HG03196 (cell line): ENCODE measurements at regions not wholly inside any gene's neighbourhood (a gene's known extent, or its start where the extent isn't known, plus 50 kb on each side); places are given as distances from the start of the nearest gene placed in this dataset.
"Not testable (repeated sequence)": the region's sequence is repeated elsewhere in the genome, so short reads cannot be mapped to it uniquely, and the experiment has no call there.

ENCODE experiments used
- ATAC-seq: cut with Tn5 transposase; IDR thresholded peaks from one replicate; pipeline ENCODE4 v1.9.1; 2021; ENCODE audit not compliant: unreplicated experiment

- no peak for ATAC-seq
These were observed 361.7 kb downstream of the ANAPC1 start for GRCh38 chr2:111522231-111522768.

GRCh38 chr2:111523009-111523408, 361.0 kb downstream of the ANAPC1 start:
- ATAC-seq, result no peak

GRCh38 chr2:111525026-111525425, 359.0 kb downstream of the ANAPC1 start:
- ATAC-seq, result not testable (repeated sequence)

- not testable (repeated sequence) for ATAC-seq
These were observed 357.9 kb downstream of the ANAPC1 start for GRCh38 chr2:111526041-111526639.

- not testable (repeated sequence) for ATAC-seq
These were observed 356.1 kb downstream of the ANAPC1 start for GRCh38 chr2:111527707-111528400.

GRCh38 chr2:111529022-111529421, 355.0 kb downstream of the ANAPC1 start:
- not testable (repeated sequence) for ATAC-seq

GRCh38 chr2:111530239-111530965, 353.6 kb downstream of the ANAPC1 start:
- not testable (repeated sequence) for ATAC-seq

- ATAC-seq, result not testable (repeated sequence)
These were observed 351.1 kb downstream of the ANAPC1 start for GRCh38 chr2:111532682-111533556.

- not testable (repeated sequence) for ATAC-seq
These were observed 350.3 kb downstream of the ANAPC1 start for GRCh38 chr2:111533557-111534247.

- no peak for ATAC-seq
These were observed 349.1 kb downstream of the ANAPC1 start for GRCh38 chr2:111534910-111535352.

- ATAC-seq, result no peak
These were observed 348.6 kb downstream of the ANAPC1 start for GRCh38 chr2:111535404-111535803.

GRCh38 chr2:111537078-111537655, 346.8 kb downstream of the ANAPC1 start:
- ATAC-seq, result no peak

GRCh38 chr2:111539991-111540390, 344.0 kb downstream of the ANAPC1 start:
- not testable (repeated sequence) for ATAC-seq

- ATAC-seq, result not testable (repeated sequence)
These were observed 341.7 kb downstream of the ANAPC1 start for GRCh38 chr2:111542120-111542774.

- ATAC-seq, result not testable (repeated sequence)
These were observed 340.0 kb downstream of the ANAPC1 start for GRCh38 chr2:111544006-111544405.

GRCh38 chr2:111545723-111546431, 338.1 kb downstream of the ANAPC1 start:
- not testable (repeated sequence) for ATAC-seq

GRCh38 chr2:111546578-111546977, 337.4 kb downstream of the ANAPC1 start:
- ATAC-seq, result not testable (repeated sequence)

GRCh38 chr2:111549174-111549573, 334.8 kb downstream of the ANAPC1 start:
- not testable (repeated sequence) for ATAC-seq
